Nephron (organoid): ENCODE measurements at regions not wholly inside any gene's neighbourhood (a gene's known extent, or its start where the extent isn't known, plus 50 kb on each side); places are given as distances from the start of the nearest gene placed in this dataset.

Source experiments
- H3K27ac Mint-ChIP-seq, 3 experiments: 2 replicates each; pipeline ENCODE4 v1.8.0; 2020; ENCODE audit warnings: mixed read lengths in 3 of 3, mild to moderate bottlenecking in 2 of 3, moderate library complexity in 1 of 3
- H3K27me3 Mint-ChIP-seq: 2 replicates; pipeline ENCODE4 v1.8.0; 2021; ENCODE audit warnings: low read depth, mild to moderate bottlenecking, moderate library complexity, mixed read lengths
- H3K36me3 Mint-ChIP-seq: 2 replicates; pipeline ENCODE4 v1.8.0; 2020; ENCODE audit warnings: low read depth, mixed read lengths
- H3K4me1 Mint-ChIP-seq: 2 replicates; pipeline ENCODE4 v1.8.0; 2020; ENCODE audit warnings: mixed read lengths
- H3K4me3 Mint-ChIP-seq, 3 experiments: 2 replicates each; pipeline ENCODE4 v1.8.0; 2020; ENCODE audit warnings: mild to moderate bottlenecking in 3 of 3, mixed read lengths in 3 of 3, moderate library complexity in 2 of 3
- H3K9me3 Mint-ChIP-seq: 2 replicates; pipeline ENCODE4 v1.8.0; 2020; ENCODE audit warnings: mixed read lengths
- CTCF ChIP-seq, 3 experiments: fragments of 200-600 bp; sonication (generic); IDR thresholded peaks; one replicate each; pipeline ENCODE4 v1.5.0; 2021; ENCODE audit warnings: antibody characterized with exemption in 3 of 3; ENCODE audit not compliant: unreplicated experiment in 3 of 3

DNA sequence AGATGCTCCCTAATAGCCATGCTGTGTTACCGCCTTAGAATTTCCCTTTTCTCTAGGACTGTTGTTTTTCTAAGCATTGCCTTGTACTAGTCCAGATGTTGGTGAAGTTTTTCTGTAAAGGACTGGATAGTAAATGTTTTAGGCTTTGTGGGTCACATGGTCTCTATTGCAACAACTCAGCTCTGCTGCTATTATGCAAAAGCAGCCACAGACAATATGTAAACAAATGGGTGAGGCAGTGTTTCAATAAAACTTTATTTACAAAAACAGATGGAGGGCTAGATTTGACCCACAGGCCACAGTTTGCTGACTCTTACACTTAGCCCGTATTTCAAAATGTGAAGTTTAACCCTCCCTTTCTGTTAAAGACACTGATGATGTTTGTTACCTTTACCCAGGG lies 207.6 kb upstream of the MYLIP start:
- no peak overlapping the region for H3K4me3 Mint-ChIP-seq
- H3K9me3 Mint-ChIP-seq, result no peaks in the 10 kb centered on the region
- no peak overlapping the region for H3K27ac Mint-ChIP-seq
- H3K36me3 Mint-ChIP-seq, result no peaks in the 10 kb centered on the region
- TF ChIP-seq CTCF (IDR thresholded peaks at IDR 0.05; ENCODE audit: unreplicated experiment in 3 of 3), result no peak
- H3K4me1 Mint-ChIP-seq, result no peaks in the 10 kb centered on the region
- no peaks in the 10 kb centered on the region for H3K27me3 Mint-ChIP-seq

DNA sequence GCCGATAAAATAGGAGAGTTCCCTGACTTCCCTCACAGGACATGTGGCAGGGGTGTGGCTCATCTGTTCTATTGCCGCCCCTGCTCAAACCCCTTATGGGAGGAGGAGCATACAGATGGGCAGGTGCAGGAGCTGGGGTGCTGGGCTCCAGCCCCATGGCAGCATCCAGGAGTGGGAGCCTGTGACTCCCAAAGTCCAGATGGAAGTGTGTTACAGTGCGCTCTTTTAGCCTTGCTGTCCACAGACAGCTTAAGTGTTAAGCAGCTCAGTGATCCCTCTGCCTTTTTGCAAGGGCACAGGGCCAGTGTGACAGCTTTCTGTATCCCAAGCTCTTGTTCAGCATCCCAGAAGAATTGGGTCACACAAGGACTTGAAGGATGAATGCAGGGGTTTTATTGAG lies 212.3 kb upstream of the MYLIP start:
- Mint-ChIP-seq H3K9me3 (no peaks in the 10 kb centered on the region), H3K4me3 (no peak overlapping the region), H3K36me3 (no peaks in the 10 kb centered on the region), H3K27me3 (no peaks in the 10 kb centered on the region), H3K27ac (peak overlapping the region in 1 of 3 experiments; percentile 70), H3K4me1 (peaks cover 9% of the 10 kb centered on the region)
- TF ChIP-seq CTCF (IDR thresholded peaks at IDR 0.05; ENCODE audit: unreplicated experiment in 3 of 3), result no peak

GRCh38 chr6:15915508-15916178 lies 213.2 kb upstream of the MYLIP start:
- Mint-ChIP-seq H3K4me1 (peaks cover 12% of the 10 kb centered on the region), H3K4me3 (no peak overlapping the region), H3K27me3 (no peaks in the 10 kb centered on the region), H3K9me3 (no peaks in the 10 kb centered on the region), H3K27ac (peak overlapping the region in 1 of 3 experiments; percentile 36), H3K36me3 (no peaks in the 10 kb centered on the region)
- no peak for TF ChIP-seq CTCF (IDR thresholded peaks at IDR 0.05; ENCODE audit: unreplicated experiment in 3 of 3)

DNA sequence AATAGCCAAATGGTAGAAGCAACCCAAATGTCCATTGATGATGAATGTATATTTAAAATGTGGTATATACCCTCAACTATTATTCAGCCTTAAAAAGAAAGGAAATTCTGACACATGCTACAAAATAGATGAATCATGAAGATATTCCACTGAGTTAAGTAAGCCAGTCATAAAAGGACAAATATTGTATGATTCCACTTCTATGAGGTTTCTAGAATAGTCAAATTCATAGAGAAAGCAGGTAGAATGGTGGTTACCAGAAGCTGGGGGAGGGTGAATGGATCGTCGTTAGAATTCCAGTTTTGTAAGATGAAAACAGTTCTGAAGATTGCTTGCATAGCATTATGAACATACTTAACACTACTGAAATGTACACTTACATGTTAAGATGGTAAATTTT lies 214.3 kb upstream of the MYLIP start:
- Mint-ChIP-seq H3K27ac (no peak overlapping the region), H3K9me3 (no peaks in the 10 kb centered on the region)

GRCh38 chr6:15913573-15913972 lies 215.3 kb upstream of the MYLIP start:
- no peak overlapping the region for H3K27ac Mint-ChIP-seq
- H3K9me3 Mint-ChIP-seq, result no peaks in the 10 kb centered on the region

More for the DNA sequence above, 214.3 kb upstream of the MYLIP start:
- Mint-ChIP-seq H3K4me1 (peaks cover 12% of the 10 kb centered on the region), H3K36me3 (no peaks in the 10 kb centered on the region), H3K27me3 (peaks cover 3% of the 10 kb centered on the region), H3K4me3 (no peak overlapping the region)
- no peak for TF ChIP-seq CTCF (IDR thresholded peaks at IDR 0.05; ENCODE audit: unreplicated experiment in 3 of 3)

More at GRCh38 chr6:15913573-15913972, 215.3 kb upstream of the MYLIP start:
- Mint-ChIP-seq H3K4me3 (no peak overlapping the region), H3K4me1 (peaks cover 12% of the 10 kb centered on the region), H3K36me3 (no peaks in the 10 kb centered on the region), H3K27me3 (peaks cover 4% of the 10 kb centered on the region)
- no peak for TF ChIP-seq CTCF (IDR thresholded peaks at IDR 0.05; ENCODE audit: unreplicated experiment in 3 of 3)
